HS-27A (cell line): ENCODE measurements at regions not wholly inside any gene's neighbourhood (a gene's known extent, or its start where the extent isn't known, plus 50 kb on each side); places are given as distances from the start of the nearest gene placed in this dataset.
"Not testable (repeated sequence)": the region's sequence is repeated elsewhere in the genome, so short reads cannot be mapped to it uniquely, and the experiment has no call there.

Experiments used
- DNase-seq: peaks from one replicate; pipeline ENCODE4 v3.0.0-alpha.2; 2012; ENCODE audit warnings: low read depth, missing footprints

DNA sequence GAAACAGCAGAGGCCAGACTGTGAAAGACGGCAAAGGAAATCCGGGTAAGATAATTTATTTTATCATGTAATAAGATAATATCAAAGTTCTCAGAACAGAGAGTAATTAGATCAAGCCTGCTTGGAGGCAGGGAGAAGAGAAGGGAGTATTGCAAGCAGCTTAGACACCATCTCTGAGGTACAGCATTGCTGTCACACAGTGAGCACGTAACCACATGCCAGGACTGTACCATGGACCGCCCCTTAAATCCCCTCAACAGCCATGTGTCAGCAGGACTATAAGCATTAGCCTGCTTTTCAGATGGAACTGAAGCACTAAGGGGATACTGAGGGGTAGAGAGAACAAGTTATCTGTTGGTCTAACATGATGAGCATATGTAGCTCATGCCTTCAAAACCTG lies 141.5 kb downstream of the C6orf118 start:
- DNase-seq = no peak

DNA sequence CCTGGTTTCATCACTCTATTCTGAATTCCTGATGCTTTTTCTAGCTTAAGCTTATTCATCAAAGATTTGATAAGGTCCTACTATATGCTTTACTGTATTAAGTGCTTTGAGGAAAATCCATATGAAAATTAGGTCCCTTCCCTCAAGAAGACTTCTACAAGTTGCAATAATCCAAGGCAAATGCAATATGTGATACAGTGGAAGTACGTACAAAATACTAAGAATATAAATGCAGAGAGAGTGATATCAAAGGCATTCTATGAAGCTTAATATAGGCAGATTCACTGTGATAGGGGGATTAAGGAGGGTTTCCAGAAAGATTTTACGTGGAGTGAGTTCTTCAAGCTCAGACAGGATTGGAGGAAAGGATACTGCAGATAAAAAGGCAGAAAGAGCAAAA lies 142.1 kb downstream of the C6orf118 start:
- DNase-seq = no peak

DNA sequence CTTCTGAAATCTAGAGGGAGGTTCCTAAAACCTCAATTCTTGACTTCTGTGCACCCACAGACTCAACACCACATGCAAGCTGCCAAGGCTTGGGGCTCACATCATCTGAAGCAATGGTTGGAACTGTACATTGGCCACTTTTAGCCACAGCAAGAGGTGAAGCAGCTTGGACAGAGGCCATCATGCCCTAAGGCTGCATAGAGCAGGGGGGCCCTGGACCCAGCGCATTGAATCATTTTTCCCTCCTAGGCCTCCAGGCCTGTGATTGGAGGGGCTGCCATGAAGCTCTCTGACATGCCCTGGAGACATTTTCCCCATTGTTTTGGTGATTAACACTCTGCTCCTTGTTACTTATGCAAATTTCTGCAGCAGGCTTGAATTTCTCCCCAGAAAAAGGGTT lies 145.9 kb downstream of the C6orf118 start:
- no peak for DNase-seq

DNA sequence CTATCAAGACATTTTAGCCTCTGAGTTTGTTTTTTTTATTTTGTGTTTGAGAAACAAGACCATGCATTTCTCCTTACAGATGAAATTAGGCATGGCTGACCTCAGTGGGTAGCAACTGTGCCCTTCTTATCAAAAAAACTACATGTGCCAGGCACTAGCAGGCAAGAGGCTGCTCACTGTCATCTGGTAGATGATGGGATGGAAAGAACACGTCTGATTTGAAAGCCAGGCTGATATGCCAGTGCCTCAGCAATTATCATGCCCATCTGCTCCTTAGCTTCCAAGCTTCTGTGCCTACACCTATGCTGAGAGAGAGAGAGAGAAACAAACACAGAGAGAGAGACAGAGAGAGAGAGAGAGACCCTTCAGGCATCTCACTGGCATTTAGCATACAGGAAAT lies 149.9 kb downstream of the C6orf118 start:
- no peak for DNase-seq

DNA sequence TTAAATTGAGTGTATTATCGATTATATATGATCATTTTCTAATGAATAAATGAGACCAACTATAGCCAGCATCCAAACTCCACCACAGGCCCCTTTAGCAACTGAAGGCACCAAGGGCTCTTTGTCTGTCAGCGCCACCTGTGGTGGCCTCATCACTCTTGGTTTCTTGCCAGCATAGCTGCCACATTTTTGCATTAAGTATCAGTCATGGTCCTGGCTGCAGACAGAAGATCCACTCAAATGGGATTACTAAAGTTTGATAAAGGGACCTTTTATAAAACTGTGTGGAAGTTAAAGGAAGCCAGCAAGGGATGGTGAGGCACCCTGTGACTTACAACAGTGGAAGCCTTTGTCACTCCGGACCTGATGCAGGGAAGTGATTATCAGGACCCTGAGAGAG lies 162.9 kb downstream of the C6orf118 start:
- no peak for DNase-seq

DNA sequence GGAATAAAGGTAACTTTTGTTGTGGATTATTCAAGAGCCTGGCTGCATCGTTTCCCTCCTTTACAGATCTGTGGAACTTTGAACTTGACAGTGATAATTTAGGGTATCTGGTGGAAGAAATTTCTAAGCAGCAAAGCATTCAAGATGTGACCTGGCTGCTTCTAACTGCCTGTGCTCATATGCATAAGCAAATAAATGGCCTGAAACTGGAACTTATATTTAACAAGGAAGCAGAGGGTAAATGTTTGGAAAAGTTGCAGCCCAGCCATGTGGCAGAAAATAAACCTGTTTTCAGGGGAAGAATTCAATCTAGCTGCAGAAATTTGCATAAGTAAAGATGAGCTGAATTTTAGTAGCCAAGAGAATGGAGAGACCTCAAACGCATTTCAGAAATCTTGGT lies 173.5 kb downstream of the C6orf118 start:
- DNase-seq = no peak

DNA sequence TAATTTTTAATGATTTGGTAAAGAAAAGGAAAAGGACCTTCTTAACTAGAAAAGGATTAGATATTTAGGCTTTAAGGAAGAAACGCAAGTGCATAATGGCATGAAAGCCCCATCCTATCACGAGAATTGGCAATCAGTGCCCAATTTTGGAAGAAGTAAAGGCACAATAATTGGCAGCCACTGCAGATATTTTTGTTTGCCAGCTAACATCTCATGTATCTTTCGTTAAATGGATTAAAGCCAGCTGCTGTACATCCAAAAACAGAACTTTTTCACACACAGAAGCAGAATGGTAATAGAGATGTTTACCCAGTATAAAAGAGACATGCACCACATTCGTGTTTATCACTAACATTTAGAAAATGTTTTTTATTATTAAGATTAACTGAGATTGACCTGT lies 180.3 kb downstream of the C6orf118 start:
- no peak for DNase-seq

DNA sequence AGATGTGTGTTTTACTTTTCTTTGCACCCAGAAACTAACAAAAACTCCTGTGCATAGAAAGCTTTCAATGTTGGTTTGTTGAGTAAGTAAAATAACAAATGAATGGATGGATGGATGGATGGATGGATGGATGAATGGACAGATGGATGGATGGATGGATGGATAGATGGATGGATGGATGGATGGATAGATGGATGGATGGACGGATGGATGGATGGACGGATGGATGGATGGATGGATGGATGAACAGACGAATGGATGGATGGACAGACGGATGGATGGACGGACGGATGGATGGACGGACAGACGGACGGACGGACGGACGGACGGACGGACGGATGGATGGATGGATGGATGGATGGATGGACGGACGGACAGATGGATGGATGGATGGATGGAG lies 181.7 kb downstream of the C6orf118 start:
- DNase-seq = not testable (repeated sequence)

DNA sequence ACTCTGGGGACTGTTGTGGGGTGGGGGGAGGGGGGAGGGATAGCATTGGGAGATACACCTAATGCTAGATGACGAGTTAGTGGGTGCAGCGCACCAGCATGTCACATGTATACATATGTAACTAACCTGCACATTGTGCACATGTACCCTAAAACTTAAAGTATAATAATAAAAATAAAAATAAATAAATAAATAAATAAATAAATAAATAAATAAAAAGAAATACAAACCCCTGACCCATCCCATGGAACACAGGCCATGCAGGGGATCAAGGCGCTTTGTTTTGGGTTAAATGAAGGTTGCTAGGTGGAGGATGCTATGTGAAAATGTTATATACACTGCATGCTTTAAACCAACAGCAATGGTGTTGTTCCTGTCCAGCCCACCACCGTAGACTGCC lies 184.7 kb downstream of the C6orf118 start:
- not testable (repeated sequence) for DNase-seq

DNA sequence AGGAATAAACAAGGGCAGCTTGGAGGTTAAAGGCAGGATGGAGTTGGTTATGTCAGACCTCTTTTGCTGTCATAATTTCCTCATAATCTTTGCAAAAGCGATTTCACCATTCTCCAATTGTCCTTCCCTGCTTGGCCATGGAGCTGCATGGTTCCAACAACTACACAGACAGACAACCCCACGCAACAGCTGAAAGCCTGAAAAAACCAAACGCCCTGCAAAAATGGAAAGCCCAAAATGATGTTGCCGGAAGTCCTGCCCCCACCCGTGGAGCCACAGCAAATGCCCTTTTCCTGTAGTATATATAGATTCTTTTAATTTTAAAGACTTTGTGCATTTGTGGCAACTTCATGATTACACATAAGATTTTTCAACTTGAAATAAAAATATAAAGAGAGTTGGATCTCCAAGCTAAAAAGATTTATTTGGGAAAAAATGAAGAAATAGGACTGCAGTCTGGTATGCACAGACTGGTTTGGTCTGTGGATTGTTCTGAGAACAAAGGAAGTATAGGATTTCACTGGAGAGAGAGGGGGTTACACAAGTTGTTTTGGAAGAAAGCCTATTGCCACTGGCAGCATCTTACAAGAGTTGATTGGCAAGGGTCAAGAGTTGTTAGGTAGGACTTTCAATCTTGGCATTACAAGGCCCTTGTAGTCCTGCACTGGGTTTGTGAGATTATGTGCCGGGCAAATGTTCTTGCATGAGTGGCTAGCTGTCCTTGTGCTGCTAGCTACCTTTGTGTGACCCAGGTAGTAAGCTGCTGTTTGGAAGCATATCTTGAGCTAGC lies 190.0 kb downstream of the C6orf118 start:
- DNase-seq = no peak

DNA sequence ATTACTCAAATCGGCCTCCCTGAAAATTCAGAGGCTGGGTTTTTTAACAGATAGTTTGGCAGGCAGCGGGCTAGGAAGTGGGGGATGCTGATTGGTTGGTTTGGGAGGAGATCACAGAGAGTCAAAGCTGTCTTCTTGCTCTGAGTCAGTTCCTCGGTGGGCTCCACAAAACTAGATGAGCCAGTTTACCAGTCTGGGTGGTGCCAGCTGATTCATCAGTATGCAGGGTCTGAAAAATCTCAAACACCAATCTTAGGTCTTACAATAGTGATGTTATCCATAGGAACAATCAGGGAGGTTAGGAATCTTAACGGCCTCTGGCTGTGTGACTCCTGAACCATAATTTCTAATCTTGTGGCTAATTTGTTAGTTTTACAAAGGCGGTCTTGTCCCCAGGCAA lies 190.7 kb downstream of the C6orf118 start:
- DNase-seq = no peak

DNA sequence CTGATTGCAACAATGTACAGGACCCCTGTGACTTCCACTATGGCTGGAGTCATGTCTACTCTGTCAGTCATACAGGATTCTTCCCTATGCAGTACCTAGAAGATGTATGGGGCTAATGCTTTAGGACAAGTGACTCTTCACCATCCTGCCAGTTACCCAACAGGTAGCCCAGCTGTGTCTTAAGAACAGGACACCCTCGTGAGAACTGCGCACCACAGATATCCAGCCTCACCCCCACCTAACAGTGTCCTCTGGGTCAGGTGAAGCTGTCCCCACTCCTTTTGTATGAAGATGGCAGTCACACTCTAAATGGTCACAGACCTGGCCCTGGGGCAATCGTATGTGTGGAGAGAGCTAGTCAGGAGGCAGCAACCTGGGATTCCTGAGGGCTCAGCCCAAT lies 191.6 kb downstream of the C6orf118 start:
- DNase-seq = no peak

DNA sequence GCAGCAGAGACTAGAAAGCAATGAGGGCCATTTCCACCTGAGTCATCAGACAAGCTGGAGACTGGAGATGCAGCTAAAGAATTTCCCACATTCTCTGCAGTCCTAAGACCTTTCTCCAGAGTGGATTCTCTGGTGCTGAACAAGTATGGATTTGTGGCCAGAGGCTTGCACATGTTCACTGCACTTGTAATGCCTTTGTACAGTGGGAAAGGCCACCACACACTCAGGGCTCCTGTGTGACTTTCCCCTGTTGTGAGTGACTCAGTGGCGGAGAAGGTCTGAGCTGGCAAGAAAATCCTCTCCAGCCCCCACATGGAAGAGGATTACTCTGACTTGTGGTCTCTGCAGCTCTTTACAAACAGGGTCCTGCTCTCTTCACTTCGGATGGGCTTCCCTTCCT lies 192.3 kb downstream of the C6orf118 start:
- no peak for DNase-seq

DNA sequence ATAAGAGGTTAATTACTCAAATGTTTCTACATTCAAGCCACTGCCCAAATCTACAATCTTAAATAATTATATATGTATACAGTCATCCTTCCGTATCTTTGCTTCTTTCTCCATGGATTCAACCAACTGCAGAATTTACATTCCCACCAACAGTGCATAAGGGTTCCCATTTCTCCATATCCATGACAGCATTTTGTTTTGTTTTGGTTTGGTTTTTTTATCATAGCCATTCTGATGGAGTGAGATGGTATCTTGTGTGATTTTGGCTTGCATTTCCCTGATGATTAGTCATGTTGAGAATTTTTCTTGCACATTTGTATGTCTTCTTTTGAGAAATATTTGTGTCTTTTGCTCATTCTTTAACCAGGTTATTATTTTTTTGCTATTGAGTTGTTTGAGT lies 198.5 kb downstream of the C6orf118 start:
- no peak for DNase-seq

DNA sequence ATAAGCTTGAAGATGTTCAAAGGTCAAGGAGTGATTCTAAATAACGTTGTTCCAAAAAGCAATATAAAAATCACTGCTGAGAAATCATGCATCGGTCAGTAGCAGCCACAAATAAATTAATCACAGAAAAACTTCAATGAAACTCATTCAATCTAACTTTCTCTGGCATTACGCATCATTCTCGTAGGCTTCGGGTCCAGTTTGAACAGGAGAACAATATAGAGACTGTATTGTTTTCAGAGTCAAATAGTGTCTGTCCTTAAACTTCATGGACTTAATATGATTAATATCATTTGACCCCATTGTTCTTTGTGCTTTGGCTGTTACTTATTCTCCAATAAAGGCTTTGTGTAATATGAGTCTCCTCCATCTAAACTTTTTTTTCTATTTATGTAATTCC lies 200.4 kb downstream of the C6orf118 start:
- no peak for DNase-seq

DNA sequence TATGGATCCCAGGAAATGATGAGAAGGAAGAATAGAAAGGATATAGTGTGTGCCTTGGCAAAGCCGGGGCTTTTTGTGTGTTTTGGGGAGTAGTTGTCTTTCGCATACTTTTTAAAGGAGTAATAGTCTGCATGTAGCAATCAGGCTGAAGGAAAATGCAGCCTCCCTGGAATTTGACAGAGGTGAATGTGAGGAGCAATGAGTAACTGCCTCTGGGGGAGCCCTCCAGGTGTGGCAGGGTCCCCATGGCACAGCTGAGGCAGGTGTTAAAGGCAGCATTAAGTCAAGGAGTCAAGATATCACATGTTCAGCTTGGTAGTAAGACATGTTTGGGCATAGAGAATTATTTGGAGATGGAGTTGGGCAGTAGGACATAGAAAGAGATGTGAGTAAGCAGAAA lies 203.1 kb downstream of the C6orf118 start:
- DNase-seq = no peak

DNA sequence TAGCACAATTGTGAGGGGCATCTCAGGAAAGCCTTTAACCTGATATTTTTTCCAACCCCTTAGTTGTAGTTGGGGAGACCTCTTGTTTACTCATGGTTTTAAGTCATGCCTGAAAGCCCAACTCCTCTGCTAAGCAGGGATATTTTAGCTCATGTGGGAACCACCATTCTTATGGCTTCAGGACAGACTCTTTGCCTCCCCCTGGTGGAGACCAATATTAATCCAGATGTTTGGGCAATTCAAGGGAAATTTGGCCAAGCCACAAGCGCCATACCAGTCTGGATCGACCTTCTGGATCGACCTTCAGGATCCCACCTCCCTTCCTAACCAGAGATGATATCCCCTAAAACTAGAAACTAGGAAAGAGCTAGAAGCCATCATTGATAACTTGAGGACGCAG lies 211.2 kb downstream of the C6orf118 start:
- no peak for DNase-seq

DNA sequence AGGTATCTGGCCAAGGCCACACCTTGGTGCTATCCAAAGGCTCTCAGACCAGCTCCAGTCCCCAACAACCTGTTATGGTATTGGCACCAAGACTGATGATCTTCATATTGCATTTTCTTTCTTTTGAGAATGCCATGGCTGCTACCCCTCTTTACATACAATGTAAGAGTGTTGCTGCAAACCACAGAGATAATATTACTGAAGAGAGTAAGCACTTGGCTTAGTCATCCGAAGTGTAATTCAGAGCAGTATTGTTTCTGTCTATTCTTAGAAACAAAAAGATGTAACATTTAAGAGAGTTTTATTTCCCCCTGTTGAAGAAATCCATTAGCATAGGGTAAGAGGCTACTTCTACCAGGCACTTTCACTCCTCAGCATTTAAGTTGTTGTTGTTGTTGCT lies 212.5 kb downstream of the C6orf118 start:
- no peak for DNase-seq

DNA sequence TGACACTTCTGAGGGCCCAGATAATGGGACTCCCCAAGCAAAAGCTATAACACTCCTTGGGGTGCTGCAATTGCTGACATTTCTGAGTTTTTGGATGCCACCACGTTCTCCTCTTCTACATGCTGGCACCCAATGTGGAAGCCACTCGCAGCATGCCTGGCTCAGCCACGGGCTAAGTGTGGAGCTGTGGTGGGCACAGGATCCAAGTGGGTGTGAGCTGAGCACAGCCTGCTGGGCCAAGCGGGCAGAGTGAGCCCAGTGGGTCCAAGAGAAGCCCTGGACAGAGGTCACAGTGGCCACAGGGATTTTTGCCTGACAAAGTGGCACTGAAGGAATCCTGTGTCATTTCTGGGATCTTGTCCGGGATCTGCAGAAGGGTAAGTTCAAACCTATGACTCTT lies 213.2 kb downstream of the C6orf118 start:
- DNase-seq = no peak

DNA sequence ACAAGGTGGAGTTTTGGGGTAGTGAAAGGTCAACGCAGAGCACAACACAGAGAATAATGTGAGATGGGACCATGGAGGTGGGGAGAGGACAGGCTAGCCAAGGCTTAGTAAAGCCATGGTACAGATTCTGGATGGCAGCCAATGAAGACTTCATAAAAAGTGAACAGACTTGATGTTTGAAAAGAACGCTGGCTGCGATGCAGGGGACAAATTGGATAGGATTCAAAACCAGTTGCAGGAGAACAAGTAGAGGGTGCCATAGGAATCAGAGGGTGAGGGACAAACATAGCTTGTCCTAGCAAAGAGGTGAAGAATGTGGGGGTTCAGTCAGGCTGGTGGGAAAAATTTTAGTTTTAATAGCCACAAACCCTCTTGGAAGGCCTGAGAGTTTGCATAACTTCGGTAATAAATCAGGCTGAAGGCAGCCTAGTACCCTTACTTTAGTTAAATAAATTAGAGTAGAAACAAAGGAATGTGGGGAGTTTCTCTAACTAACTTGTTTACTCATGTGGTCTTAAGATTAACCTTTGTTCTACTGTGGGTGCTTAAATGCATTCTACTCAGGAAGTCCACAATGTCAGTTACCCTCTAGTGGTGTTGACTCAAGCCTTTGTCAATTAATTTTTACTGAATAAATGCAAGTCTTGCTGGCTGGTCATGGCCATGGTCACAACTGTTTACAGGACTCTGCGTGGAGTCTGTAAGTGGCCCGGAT lies 216.4 kb downstream of the C6orf118 start:
- no peak for DNase-seq

DNA sequence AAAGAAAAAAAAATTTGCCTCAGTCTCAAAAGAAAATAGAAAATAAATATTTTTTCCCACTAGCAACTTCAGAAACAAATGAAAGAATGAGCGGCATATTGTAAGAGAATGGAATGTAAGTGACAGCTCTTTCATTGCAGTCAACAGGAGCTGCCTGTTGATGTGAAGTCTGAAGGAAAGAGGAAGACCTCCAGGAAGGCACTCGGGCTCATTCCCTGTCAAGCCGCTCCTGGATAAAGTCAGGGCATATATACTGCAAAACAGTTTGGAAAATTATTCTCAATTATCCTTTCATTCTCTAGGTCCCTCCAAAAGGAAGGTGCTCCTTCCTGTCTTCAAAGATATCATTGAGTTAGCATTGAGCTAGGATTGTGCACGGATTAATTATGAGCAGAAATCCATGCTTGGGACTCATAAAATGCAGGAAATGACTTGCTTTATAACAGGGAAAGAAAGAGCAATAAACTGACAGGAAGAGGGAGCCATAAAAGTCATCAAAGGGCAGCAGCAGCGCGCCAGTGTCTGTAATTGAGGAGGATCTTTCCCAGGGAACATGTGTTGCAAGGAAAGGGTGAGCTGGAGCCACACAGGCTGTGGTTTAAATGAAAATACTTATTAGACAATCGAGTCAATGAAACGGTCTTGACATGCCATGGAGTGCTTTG lies 218.2 kb downstream of the C6orf118 start:
- no peak for DNase-seq

DNA sequence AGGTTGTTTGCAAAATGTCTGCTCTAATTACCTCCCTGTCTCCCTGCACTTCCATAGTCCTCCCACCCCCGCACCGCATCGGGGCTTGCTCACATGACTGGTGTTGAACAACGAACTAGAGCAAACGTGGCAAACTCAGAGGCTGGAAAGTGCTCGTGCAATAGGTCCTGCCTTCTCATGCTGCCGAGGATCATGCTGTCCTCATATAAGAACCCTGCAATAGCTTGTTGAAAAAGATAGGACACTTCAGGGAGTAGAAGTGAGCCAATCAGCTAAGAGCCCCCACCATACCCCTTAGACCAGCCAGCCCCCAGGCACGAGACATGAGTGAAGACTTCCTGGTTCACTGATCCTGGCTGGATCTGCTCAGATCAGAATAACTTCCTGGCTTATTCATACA lies 219.2 kb downstream of the C6orf118 start:
- DNase-seq = no peak

DNA sequence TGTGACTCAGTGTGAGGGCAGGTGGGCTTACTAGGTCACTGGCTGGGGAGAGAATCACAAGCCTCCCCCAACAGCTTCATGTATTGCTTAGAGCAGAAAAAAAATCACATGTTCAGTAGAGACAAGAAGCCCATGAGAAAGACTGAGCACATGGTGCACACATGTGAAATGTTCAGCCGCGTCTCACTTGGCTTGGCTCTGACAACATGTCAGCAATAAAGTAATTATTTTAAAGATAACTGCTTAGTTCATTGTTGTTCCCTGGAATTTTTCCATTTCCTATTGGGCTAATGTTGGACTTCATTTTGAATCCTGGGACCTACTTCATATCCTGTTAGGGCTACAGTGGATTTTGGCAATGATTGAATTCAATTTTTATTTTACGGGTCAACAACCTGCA lies 222.6 kb downstream of the C6orf118 start:
- DNase-seq = no peak
